ENCODE measurements at regions not wholly inside any gene's neighbourhood (a gene's known extent, or its start where the extent isn't known, plus 50 kb on each side); places are given as distances from the start of the nearest gene placed in this dataset.

DNA sequence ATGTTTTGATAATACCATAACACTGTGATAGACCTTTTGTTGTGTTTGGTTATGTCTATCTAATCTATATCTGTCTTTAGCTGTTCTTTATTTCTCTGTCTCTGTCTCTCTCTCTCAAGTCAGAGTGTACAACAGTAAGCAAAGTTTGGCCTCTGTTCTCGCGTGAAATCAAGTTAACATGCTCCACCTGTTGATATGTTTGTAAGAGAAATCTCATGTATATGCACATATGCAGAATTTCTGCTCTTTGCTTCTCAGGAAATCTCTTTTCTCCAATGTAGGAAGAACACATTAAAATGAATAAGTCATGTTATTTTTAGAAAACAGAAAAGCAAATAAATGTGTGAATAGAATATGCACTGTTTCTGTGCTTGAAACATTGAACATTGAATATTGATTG lies 425.5 kb upstream of the SEMA6D start:
- Histone ChIP-seq H3K4me3 (replicated peaks in 1 of 2; ENCODE audit: low read depth in 1 of 2, low read length in 2 of 2) (no peak overlapping the region), H3K9ac (ENCODE audit: low read length) (no peak overlapping the region), H4K20me1 (ENCODE audit: insufficient read depth) (no peaks in the 10 kb centered on the region), H3K36me3 (ENCODE audit: control insufficient read depth in 1 of 2, insufficient read depth in 2 of 2, low read length in 2 of 2) (no peaks in the 10 kb centered on the region), H3K9me2 (ENCODE audit: insufficient read depth) (no peaks in the 10 kb centered on the region), H3K4me1 (ENCODE audit: control insufficient read depth in 1 of 2, insufficient read depth in 2 of 2, low read length in 2 of 2) (no peaks in the 10 kb centered on the region), H3K9me3 (ENCODE audit: control insufficient read depth in 1 of 2, insufficient read depth in 1 of 2, low read depth in 1 of 2, low read length in 2 of 2) (peaks cover 24 to 52% of the 10 kb centered on the region in 2 experiments; a peak in 2 of 4 replicates), H2AFZ (ENCODE audit: low read depth, low read length, poor library complexity, severe bottlenecking) (no peak overlapping the region), H3K27me3 (ENCODE audit: insufficient read depth, low read length) (no peaks in the 10 kb centered on the region), H3K27ac (ENCODE audit: low read depth, low read length) (no peak overlapping the region), H3K79me2 (ENCODE audit: insufficient read depth, low read length) (no peaks in the 10 kb centered on the region), H3K4me2 (ENCODE audit: low read length) (no peak overlapping the region)
- no TSS peak for BruUV-seq (replicated peaks)
- ATAC-seq (no peak), DNase-seq (ENCODE audit: low read depth, low spot score) (no peak)
- no peak for TF ChIP-seq FOSL1 (IDR thresholded peaks at IDR 0.05; ENCODE audit: low read depth)
- TF ChIP-seq ELF1 (IDR thresholded peaks at IDR 0.05; ENCODE audit: borderline replicate concordance, low read depth), result no peak
- no peak for TF ChIP-seq EZH2 (IDR thresholded peaks at IDR 0.05)
- TF ChIP-seq RAD21 (IDR thresholded peaks at IDR 0.05; ENCODE audit: low read depth), result no peak
- no peak for TF ChIP-seq CBX3 (IDR thresholded peaks at IDR 0.05; ENCODE audit: low read depth)
- no peak for TF ChIP-seq SP1 (IDR thresholded peaks at IDR 0.05; ENCODE audit: low read depth)
- TF ChIP-seq, protein P1, sequence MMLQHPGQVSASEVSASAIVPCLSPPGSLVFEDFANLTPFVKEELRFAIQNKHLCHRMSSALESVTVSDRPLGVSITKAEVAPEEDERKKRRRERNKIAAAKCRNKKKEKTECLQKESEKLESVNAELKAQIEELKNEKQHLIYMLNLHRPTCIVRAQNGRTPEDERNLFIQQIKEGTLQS (IDR thresholded peaks at IDR 0.05), result no peak
- TF ChIP-seq ZNF274 (IDR thresholded peaks at IDR 0.05; ENCODE audit: low read depth, low read length), result no peak
- no peak for TF ChIP-seq TCF7L2 (IDR thresholded peaks at IDR 0.05; ENCODE audit: borderline replicate concordance, extremely low read depth, insufficient read depth, insufficient read length)
- TF ChIP-seq POLR2A (IDR thresholded peaks at IDR 0.05; ENCODE audit: borderline replicate concordance, extremely low read depth, insufficient read depth, insufficient read length), result no peak
- TF ChIP-seq, protein P2, sequence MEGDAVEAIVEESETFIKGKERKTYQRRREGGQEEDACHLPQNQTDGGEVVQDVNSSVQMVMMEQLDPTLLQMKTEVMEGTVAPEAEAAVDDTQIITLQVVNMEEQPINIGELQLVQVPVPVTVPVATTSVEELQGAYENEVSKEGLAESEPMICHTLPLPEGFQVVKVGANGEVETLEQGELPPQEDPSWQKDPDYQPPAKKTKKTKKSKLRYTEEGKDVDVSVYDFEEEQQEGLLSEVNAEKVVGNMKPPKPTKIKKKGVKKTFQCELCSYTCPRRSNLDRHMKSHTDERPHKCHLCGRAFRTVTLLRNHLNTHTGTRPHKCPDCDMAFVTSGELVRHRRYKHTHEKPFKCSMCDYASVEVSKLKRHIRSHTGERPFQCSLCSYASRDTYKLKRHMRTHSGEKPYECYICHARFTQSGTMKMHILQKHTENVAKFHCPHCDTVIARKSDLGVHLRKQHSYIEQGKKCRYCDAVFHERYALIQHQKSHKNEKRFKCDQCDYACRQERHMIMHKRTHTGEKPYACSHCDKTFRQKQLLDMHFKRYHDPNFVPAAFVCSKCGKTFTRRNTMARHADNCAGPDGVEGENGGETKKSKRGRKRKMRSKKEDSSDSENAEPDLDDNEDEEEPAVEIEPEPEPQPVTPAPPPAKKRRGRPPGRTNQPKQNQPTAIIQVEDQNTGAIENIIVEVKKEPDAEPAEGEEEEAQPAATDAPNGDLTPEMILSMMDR (IDR thresholded peaks at IDR 0.05 in 2 of 3, conservative IDR thresholded peaks at IDR 0.05 in 1 of 3; ENCODE audit: borderline replicate concordance in 1 of 3, insufficient read depth in 1 of 3, low read depth in 2 of 3, low read length in 2 of 3), result no peak
- no peak for TF ChIP-seq EZH2phosphoT487 (IDR thresholded peaks at IDR 0.05; ENCODE audit: borderline replicate concordance)
- no peak for TF ChIP-seq POLR2AphosphoS5 (IDR thresholded peaks at IDR 0.05; ENCODE audit: low read depth, low read length)
- no peak for TF ChIP-seq ZFX (IDR thresholded peaks at IDR 0.05)
- TF ChIP-seq SIN3A (IDR thresholded peaks at IDR 0.05; ENCODE audit: low read depth), result no peak
- no peak for TF ChIP-seq ZBTB33 (IDR thresholded peaks at IDR 0.05; ENCODE audit: extremely low read depth, insufficient replicate concordance, low read length)
- no peak for TF ChIP-seq EGR1 (IDR thresholded peaks at IDR 0.05; ENCODE audit: low read depth)
- TF ChIP-seq, protein P3, sequence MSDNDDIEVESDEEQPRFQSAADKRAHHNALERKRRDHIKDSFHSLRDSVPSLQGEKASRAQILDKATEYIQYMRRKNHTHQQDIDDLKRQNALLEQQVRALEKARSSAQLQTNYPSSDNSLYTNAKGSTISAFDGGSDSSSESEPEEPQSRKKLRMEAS (IDR thresholded peaks at IDR 0.05), result no peak
- no peak for TF ChIP-seq SRF (IDR thresholded peaks at IDR 0.05; ENCODE audit: low read depth)
- TF ChIP-seq CEBPB (IDR thresholded peaks at IDR 0.05; ENCODE audit: low read depth), result no peak
- POLR2A ChIA-PET, result no interaction called here
- RAD21 ChIA-PET (ENCODE audit: low non-redundant PET in 1 of 2, low total read pairs in 2 of 2, uncharacterized antibody in 2 of 2, unreplicated experiment in 2 of 2), result no interaction called here
- intact Hi-C loops (cut with micrococcal nuclease), result loop anchor here (5.0 kb wide), 1 partner anchor 49 kb away; no protein-coding TSS in a partner anchor
- CTCF ChIA-PET, result no interaction called here

Data from HCT116 (cell line).